ENCODE measurements at regions not wholly inside any gene's neighbourhood (a gene's known extent, or its start where the extent isn't known, plus 50 kb on each side); places are given as distances from the start of the nearest gene placed in this dataset.

GRCh38 chr5:22908586-22908985 lies 55.4 kb upstream of the CDH12 start:
- TF ChIP-seq CTCF (IDR thresholded peaks at IDR 0.05) (no peak), POLR2A (IDR thresholded peaks at IDR 0.05) (no peak), EP300 (IDR thresholded peaks at IDR 0.05) (no peak)
